ENCODE measurements at regions not wholly inside any gene's neighbourhood (a gene's known extent, or its start where the extent isn't known, plus 50 kb on each side); places are given as distances from the start of the nearest gene placed in this dataset.
"Not testable (repeated sequence)": the region's sequence is repeated elsewhere in the genome, so short reads cannot be mapped to it uniquely, and the experiment has no call there.

DNA sequence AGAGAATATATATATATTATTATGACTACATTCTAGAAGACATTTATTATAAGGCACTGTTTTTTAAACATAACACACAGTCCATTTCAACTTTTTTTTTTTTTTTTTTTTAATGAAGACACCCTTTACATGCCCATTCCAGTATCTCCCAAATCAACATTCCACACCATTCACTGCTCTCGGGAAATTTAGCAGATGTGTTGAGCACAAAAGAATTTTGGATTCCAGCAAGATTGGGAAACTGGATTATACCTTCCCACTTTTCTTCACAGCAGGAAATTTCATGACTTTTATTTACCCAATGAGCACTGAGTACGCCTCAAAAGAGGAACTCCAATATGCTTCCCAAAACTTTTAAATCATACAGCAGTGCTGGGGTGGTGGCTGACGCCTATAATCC, 333.6 kb upstream of the DAB2 start:
- H3K4me1 ChIP-seq (ENCODE audit: control insufficient read depth, insufficient read depth, low read length), result no peaks in the 10 kb centered on the region
- WGBS (ENCODE audit: insufficient coverage, low lambda C conversion rate), result no CpG with 5 or more reads among the region's 3 CpGs
- H3K4me3 ChIP-seq (ENCODE audit: low read length), result no peak overlapping the region
- H3K27me3 ChIP-seq (ENCODE audit: control insufficient read depth, insufficient read depth, low read length), result no peaks in the 10 kb centered on the region
- no peaks in the 10 kb centered on the region for H3K36me3 ChIP-seq (ENCODE audit: control insufficient read depth, insufficient read depth, low read length)
- DNase-seq, result no peak
- H3K27ac ChIP-seq (ENCODE audit: low read length), result no peak overlapping the region
- no peaks in the 10 kb centered on the region for H3K9me3 ChIP-seq (ENCODE audit: control insufficient read depth, low read depth, low read length)

DNA sequence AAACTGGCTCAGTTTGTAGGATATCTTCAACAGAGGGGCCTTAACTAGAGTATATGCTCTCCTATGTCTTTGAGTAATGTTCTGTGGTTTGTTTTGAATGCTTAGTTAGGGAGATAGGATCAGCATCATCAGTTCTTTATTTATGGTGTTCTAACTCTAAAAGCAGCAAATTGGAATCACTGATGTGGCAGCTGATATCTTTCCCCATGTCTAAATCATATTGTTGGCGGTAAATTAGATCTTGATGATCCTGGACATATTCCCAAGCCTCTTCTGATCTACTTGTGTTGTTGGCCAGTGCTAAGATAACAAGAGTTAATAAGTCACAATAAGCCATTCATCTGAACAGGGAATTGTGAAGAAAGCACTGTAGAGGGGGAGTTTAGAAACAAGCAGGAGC, 332.4 kb upstream of the DAB2 start:
- Histone ChIP-seq H3K36me3 (ENCODE audit: control insufficient read depth, insufficient read depth, low read length) (no peaks in the 10 kb centered on the region), H3K27me3 (ENCODE audit: control insufficient read depth, insufficient read depth, low read length) (no peaks in the 10 kb centered on the region), H3K4me3 (ENCODE audit: low read length) (no peak overlapping the region), H3K9me3 (ENCODE audit: control insufficient read depth, low read depth, low read length) (no peaks in the 10 kb centered on the region), H3K27ac (ENCODE audit: low read length) (no peak overlapping the region), H3K4me1 (ENCODE audit: control insufficient read depth, insufficient read depth, low read length) (no peaks in the 10 kb centered on the region)
- no CpG with 5 or more reads among the region's 1 CpG for WGBS (ENCODE audit: insufficient coverage, low lambda C conversion rate)
- DNase-seq, result peak in 1 of 2 donors; percentile 1

DNA sequence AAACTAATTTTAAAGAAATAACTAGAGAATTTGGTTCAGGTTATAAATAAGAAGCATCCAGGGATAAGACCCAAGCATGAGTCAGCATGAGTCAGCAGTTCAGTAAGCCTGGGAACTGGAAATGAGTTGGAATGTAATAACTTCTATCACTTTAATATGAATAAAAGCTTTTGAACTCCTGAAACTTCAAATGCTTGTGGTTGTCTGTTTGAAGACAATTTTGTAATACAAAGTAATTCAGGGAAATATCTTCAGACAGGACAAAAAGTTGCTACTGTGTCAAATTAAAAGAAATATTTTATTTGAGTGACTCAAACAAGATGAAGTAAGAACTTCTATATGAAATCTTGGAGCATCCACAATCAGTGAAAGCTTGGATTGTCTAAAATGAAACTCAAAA, 331.2 kb upstream of the DAB2 start:
- H3K27me3 ChIP-seq (ENCODE audit: control insufficient read depth, insufficient read depth, low read length), result no peaks in the 10 kb centered on the region
- H3K4me3 ChIP-seq (ENCODE audit: low read length), result no peak overlapping the region
- no peaks in the 10 kb centered on the region for H3K4me1 ChIP-seq (ENCODE audit: control insufficient read depth, insufficient read depth, low read length)
- H3K27ac ChIP-seq (ENCODE audit: low read length), result no peak overlapping the region
- no peaks in the 10 kb centered on the region for H3K9me3 ChIP-seq (ENCODE audit: control insufficient read depth, low read depth, low read length)
- DNase-seq, result no peak
- no peaks in the 10 kb centered on the region for H3K36me3 ChIP-seq (ENCODE audit: control insufficient read depth, insufficient read depth, low read length)

DNA sequence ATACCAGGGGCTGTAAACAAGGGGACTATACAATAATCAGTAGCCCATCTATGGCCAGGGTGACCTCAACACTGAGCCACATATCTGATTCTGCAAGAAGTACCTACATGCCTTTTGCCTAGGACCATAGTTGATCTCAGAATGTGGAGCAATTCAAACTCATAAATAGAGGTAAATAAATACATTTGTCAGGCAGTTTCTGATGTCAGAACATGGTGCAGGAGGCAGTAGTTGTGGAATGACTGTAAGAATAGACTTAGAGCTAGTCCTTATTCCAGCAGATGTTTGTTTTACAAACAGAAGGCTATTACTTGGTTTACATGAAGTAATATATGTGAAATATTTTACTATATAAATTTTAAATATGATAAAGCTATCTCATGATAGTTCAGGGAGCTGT, 330.7 kb upstream of the DAB2 start:
- H3K27me3 ChIP-seq (ENCODE audit: control insufficient read depth, insufficient read depth, low read length), result no peaks in the 10 kb centered on the region
- H3K27ac ChIP-seq (ENCODE audit: low read length), result no peak overlapping the region
- H3K36me3 ChIP-seq (ENCODE audit: control insufficient read depth, insufficient read depth, low read length), result no peaks in the 10 kb centered on the region
- H3K4me1 ChIP-seq (ENCODE audit: control insufficient read depth, insufficient read depth, low read length), result no peaks in the 10 kb centered on the region
- DNase-seq, result no peak
- H3K9me3 ChIP-seq (ENCODE audit: control insufficient read depth, low read depth, low read length), result no peaks in the 10 kb centered on the region
- no peak overlapping the region for H3K4me3 ChIP-seq (ENCODE audit: low read length)

DNA sequence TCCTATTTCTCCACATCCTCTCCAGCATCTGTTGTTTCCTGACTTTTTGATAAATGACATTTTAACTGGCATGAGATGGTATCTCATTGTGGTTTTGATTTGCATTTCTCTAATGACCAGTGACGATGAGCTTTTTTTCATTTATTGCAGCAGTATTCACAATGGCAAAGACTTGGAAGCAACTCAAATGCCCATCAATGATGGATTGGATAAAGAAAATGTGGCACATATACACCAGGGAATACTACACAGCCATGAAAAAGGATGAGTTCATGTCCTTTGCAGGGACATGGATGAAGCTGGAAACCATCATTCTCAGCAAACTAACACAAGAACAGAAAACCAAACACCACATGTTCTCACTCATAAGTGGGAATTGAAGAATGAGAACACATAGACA, 329.0 kb upstream of the DAB2 start:
- not testable (repeated sequence) for H3K9me3 ChIP-seq (ENCODE audit: control insufficient read depth, low read depth, low read length); H3K4me3 ChIP-seq (ENCODE audit: low read length); H3K36me3 ChIP-seq (ENCODE audit: control insufficient read depth, insufficient read depth, low read length); H3K27me3 ChIP-seq (ENCODE audit: control insufficient read depth, insufficient read depth, low read length); DNase-seq; H3K4me1 ChIP-seq (ENCODE audit: control insufficient read depth, insufficient read depth, low read length); H3K27ac ChIP-seq (ENCODE audit: low read length)
- 80% methylated on average over 1 of the region's 1 CpG for WGBS (ENCODE audit: insufficient coverage, low lambda C conversion rate)

DNA sequence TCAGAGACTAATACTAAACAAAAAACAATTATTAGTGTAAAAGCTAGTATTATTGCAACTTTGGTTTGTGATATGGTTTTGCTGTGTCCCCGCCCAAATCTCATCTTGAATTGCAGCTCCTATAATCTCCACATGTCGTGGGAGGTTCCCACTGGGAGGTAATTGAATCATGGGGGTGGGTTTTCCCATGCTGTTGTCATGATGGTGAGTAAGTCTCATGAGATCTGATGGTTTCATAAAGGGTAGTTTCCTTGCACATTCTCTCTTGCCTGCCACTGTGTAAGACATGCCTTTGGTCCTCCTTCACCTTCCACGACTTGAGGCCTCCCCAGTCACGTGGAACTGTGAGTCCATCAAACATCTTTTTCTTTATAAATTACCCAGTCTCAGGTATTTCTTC, 325.9 kb upstream of the DAB2 start:
- H3K27ac ChIP-seq (ENCODE audit: low read length), result no peak overlapping the region
- no peaks in the 10 kb centered on the region for H3K4me1 ChIP-seq (ENCODE audit: control insufficient read depth, insufficient read depth, low read length)
- H3K9me3 ChIP-seq (ENCODE audit: control insufficient read depth, low read depth, low read length), result no peaks in the 10 kb centered on the region
- H3K36me3 ChIP-seq (ENCODE audit: control insufficient read depth, insufficient read depth, low read length), result no peaks in the 10 kb centered on the region
- WGBS (ENCODE audit: insufficient coverage, low lambda C conversion rate), result 100% methylated on average over 2 of the region's 4 CpGs
- H3K27me3 ChIP-seq (ENCODE audit: control insufficient read depth, insufficient read depth, low read length), result no peaks in the 10 kb centered on the region
- no peak overlapping the region for H3K4me3 ChIP-seq (ENCODE audit: low read length)
- no peak for DNase-seq

DNA sequence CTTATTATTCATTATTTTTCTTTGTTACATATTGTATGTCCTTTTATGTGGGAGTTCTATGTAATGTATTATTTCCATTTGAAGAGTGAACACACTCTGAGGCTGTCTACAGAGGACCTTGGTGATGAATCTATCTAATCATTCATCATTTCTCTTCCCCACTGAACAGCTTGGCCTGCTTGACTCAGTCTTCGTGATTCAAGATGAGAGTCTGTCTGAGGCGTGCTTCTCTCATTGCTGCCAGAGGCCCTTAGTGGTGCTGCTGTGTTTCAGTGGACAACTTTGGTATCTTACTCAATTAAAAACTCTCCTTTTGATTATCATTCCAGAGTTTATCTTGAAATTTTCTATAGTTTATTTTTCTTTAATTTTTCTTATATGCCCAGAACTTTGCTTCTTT, 318.1 kb upstream of the DAB2 start:
- no peaks in the 10 kb centered on the region for H3K9me3 ChIP-seq (ENCODE audit: control insufficient read depth, low read depth, low read length)
- H3K27me3 ChIP-seq (ENCODE audit: control insufficient read depth, insufficient read depth, low read length), result no peaks in the 10 kb centered on the region
- H3K4me1 ChIP-seq (ENCODE audit: control insufficient read depth, insufficient read depth, low read length), result no peaks in the 10 kb centered on the region
- WGBS (ENCODE audit: insufficient coverage, low lambda C conversion rate), result 90% methylated on average over 2 of the region's 2 CpGs
- DNase-seq, result no peak
- no peak overlapping the region for H3K27ac ChIP-seq (ENCODE audit: low read length)
- no peak overlapping the region for H3K4me3 ChIP-seq (ENCODE audit: low read length)
- H3K36me3 ChIP-seq (ENCODE audit: control insufficient read depth, insufficient read depth, low read length), result no peaks in the 10 kb centered on the region

DNA sequence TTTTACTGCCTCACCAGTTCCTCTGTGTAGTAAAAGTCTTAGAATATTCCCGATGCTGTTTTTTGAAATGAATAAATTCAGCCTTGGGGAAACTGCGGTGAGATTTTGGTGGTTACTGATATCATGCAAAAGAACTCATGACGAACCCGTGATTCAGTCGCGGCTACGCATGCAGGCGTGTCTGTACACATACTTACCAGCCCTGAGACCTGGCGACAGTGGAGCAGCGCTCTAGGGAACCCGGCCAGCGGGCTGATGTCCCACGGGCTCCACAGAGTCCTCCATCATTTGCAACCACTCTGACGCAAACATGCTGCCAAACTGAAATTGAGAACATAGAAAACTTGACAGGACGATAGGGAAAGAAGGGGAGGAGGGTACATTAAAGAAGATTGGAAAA, 315.6 kb upstream of the DAB2 start:
- H3K4me1 ChIP-seq (ENCODE audit: control insufficient read depth, insufficient read depth, low read length), result no peaks in the 10 kb centered on the region
- no peak overlapping the region for H3K4me3 ChIP-seq (ENCODE audit: low read length)
- 100% methylated on average over 2 of the region's 15 CpGs for WGBS (ENCODE audit: insufficient coverage, low lambda C conversion rate)
- no peak for DNase-seq
- no peaks in the 10 kb centered on the region for H3K27me3 ChIP-seq (ENCODE audit: control insufficient read depth, insufficient read depth, low read length)
- H3K36me3 ChIP-seq (ENCODE audit: control insufficient read depth, insufficient read depth, low read length), result no peaks in the 10 kb centered on the region
- H3K9me3 ChIP-seq (ENCODE audit: control insufficient read depth, low read depth, low read length), result no peaks in the 10 kb centered on the region
- H3K27ac ChIP-seq (ENCODE audit: low read length), result no peak overlapping the region

DNA sequence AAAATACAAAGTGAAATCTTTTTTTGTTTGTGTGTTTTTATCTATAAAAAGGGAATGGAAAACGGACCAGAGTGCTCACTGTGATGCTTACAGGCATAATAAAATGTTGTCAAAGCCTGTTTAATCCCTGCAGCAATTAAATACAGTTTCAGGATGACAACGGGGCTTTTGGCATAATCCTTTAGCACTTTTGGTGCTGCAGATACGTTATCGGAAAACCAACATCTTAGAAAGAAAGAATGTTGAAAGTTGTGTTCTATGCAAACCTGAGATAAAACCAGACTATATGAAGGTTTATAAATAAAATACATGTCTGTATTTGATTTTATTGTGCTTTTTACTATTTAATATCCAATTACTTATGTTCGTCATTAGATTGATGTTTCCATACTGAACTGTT, 307.4 kb upstream of the DAB2 start:
- no peaks in the 10 kb centered on the region for H3K4me1 ChIP-seq (ENCODE audit: control insufficient read depth, insufficient read depth, low read length)
- 100% methylated on average over 1 of the region's 5 CpGs for WGBS (ENCODE audit: insufficient coverage, low lambda C conversion rate)
- H3K27ac ChIP-seq (ENCODE audit: low read length), result no peak overlapping the region
- H3K27me3 ChIP-seq (ENCODE audit: control insufficient read depth, insufficient read depth, low read length), result no peaks in the 10 kb centered on the region
- no peak for DNase-seq
- H3K36me3 ChIP-seq (ENCODE audit: control insufficient read depth, insufficient read depth, low read length), result no peaks in the 10 kb centered on the region
- H3K9me3 ChIP-seq (ENCODE audit: control insufficient read depth, low read depth, low read length), result no peaks in the 10 kb centered on the region
- no peak overlapping the region for H3K4me3 ChIP-seq (ENCODE audit: low read length)

DNA sequence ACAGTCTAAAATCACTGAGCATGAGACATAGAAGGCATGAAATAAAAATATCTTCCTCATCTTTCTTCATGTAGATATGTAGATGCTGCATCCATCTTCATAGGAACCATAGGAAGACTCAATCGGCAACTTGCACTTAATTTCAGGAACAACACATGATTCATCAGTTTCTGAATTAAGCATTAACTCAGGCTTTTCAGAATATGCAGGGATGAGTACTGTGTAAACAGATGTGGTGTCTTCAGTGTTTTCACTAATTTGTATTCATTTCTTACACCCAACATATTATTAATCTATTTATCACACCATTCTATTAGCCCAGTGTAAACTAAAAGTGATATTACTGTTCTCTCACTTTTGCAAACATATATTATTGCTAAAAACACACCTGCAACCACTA, 305.9 kb upstream of the DAB2 start:
- no peak overlapping the region for H3K4me3 ChIP-seq (ENCODE audit: low read length)
- no peaks in the 10 kb centered on the region for H3K27me3 ChIP-seq (ENCODE audit: control insufficient read depth, insufficient read depth, low read length)
- no peaks in the 10 kb centered on the region for H3K36me3 ChIP-seq (ENCODE audit: control insufficient read depth, insufficient read depth, low read length)
- no peaks in the 10 kb centered on the region for H3K4me1 ChIP-seq (ENCODE audit: control insufficient read depth, insufficient read depth, low read length)
- no peaks in the 10 kb centered on the region for H3K9me3 ChIP-seq (ENCODE audit: control insufficient read depth, low read depth, low read length)
- H3K27ac ChIP-seq (ENCODE audit: low read length), result no peak overlapping the region
- WGBS (ENCODE audit: insufficient coverage, low lambda C conversion rate), result no CpG with 5 or more reads among the region's 1 CpG
- no peak for DNase-seq

DNA sequence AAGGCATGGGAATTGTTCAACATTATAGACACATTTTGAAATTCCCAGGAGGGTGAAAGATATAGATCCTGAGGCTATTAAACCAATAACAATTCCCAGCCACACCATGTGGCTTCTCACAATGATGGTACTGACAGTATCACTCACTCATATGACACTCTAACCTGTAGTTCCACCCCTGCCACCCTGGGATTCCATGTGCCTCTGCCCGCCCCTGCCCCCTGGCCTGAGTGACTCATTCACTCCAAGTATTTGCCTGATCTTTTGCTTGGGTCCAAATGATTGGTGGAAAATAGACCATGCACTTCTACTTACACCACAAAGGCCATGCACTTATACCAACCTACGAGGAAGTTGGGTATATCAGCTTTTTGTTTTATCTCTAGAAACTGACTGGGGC, 305.2 kb upstream of the DAB2 start:
- Histone ChIP-seq H3K9me3 (ENCODE audit: control insufficient read depth, low read depth, low read length) (no peaks in the 10 kb centered on the region), H3K27ac (ENCODE audit: low read length) (no peak overlapping the region), H3K4me1 (ENCODE audit: control insufficient read depth, insufficient read depth, low read length) (no peaks in the 10 kb centered on the region), H3K27me3 (ENCODE audit: control insufficient read depth, insufficient read depth, low read length) (no peaks in the 10 kb centered on the region), H3K4me3 (ENCODE audit: low read length) (no peak overlapping the region), H3K36me3 (ENCODE audit: control insufficient read depth, insufficient read depth, low read length) (no peaks in the 10 kb centered on the region)
- DNase-seq, result no peak
- no CpG with 5 or more reads among the region's 2 CpGs for whole genome bisulfite sequencing (ENCODE audit: insufficient coverage, low lambda C conversion rate)

Data from large intestine (tissue), 3 donors.